Spleen (tissue), 11 donors: ENCODE measurements at regions not wholly inside any gene's neighbourhood (a gene's known extent, or its start where the extent isn't known, plus 50 kb on each side); places are given as distances from the start of the nearest gene placed in this dataset.

Experiments used
- DNase-seq: peaks from one replicate; pipeline ENCODE4 v3.0.0-alpha.2; 2020
- H3K27ac ChIP-seq, 8 donors: fragments of 200-600 bp; sonication (generic) in 7 of 8; 1 replicate in 4 of 8; 2 replicates in 4 of 8; pipeline versions ENCODE4 v1.5.0 to v1.8.0; 2016 to 2021; ENCODE audit warnings: inconsistent platforms in 4 of 8, mild to moderate bottlenecking in 4 of 8, moderate library complexity in 1 of 8
- H3K27me3 ChIP-seq, 7 donors: fragments of 200-600 bp; sonication (generic) in 6 of 7; replicated peaks in 1 of 7; 1 replicate in 4 of 7; 2 replicates in 3 of 7; pipeline versions ENCODE4 v1.5.0 to v1.8.0; 2016 to 2021; ENCODE audit warnings: inconsistent platforms in 3 of 7, mild to moderate bottlenecking in 1 of 7
- H3K36me3 ChIP-seq, 6 donors: fragments of 200-600 bp; sonication (generic) in 5 of 6; 1 replicate in 4 of 6; 2 replicates in 2 of 6; pipeline versions ENCODE4 v1.5.0 to v1.8.0; 2016 to 2021; ENCODE audit warnings: inconsistent platforms in 2 of 6
- H3K4me1 ChIP-seq, 6 donors: fragments of 200-600 bp; sonication (generic) in 5 of 6; 1 replicate in 3 of 6; 2 replicates in 3 of 6; pipeline versions ENCODE4 v1.5.0 to v1.8.0; 2016 to 2021; ENCODE audit warnings: inconsistent platforms in 3 of 6
- H3K4me3 ChIP-seq, 8 donors: fragments of 200-600 bp; sonication (generic) in 7 of 8; 1 replicate in 4 of 8; 2 replicates in 4 of 8; pipeline versions ENCODE4 v1.5.0 to v1.8.0; 2016 to 2021; ENCODE audit warnings: inconsistent platforms in 4 of 8, mild to moderate bottlenecking in 4 of 8, moderate library complexity in 2 of 8
- H3K9me3 ChIP-seq, 8 donors: fragments of 200-600 bp; sonication (generic) in 7 of 8; 1 replicate in 4 of 8; 2 replicates in 4 of 8; pipeline versions ENCODE4 v1.5.0 to v1.8.0; 2016 to 2021; ENCODE audit warnings: inconsistent platforms in 4 of 8
- POLR2A ChIP-seq, 3 donors: fragments of 450-650 bp; IDR thresholded peaks; one replicate each; pipeline ENCODE4 v1.5.1; 2017; ENCODE audit warnings: antibody characterized with exemption in 3 of 3, mild to moderate bottlenecking in 1 of 3
- POLR2AphosphoS5 ChIP-seq, 3 donors: sonication (generic); formaldehyde crosslinking; IDR thresholded peaks; one replicate each; pipeline ENCODE4 v1.5.1; 2017; ENCODE audit warnings: antibody characterized with exemption in 3 of 3
- WGBS, 5 donors: extraction: QIAGEN DNeasy Blood & Tissue Kit in 3 of 5; methylation state at CpG; one replicate each; pipeline versions ENCODE4 v1.1.5 to v1.1.7; 2013 to 2018; 5-methylcytosine and 5-hydroxymethylcytosine counted together
- intact Hi-C: fragments of 100-400 bp; cut with DNase I; formaldehyde crosslinking; loops from one replicate; pipeline ENCODE4 v1.15.0; 2023; ENCODE audit warnings: low total_unique reads
- TF ChIP-seq, protein P1 (sequence below), 11 experiments: fragments of 200-600 bp in 7 of 11; fragments of 450-650 bp in 4 of 11; sonication (generic) in 4 of 11; IDR thresholded peaks in 8 of 11; conservative IDR thresholded peaks in 3 of 11; 1 replicate in 7 of 11; 2 replicates in 4 of 11; pipeline versions ENCODE4 v1.4.0 to v1.8.0; 2016 to 2021; ENCODE audit warnings: antibody characterized with exemption in 11 of 11, inconsistent platforms in 4 of 11, mild to moderate bottlenecking in 1 of 11
- donor health status: healthy with polysubstance abuse.
- donor health status: DM: no; HTN: no; CAD: no; lungs with moderate emphysema.
- donor health status: DM: no; HTN: no; CAD: no.
- donor health status: Bipolar disorder and iron deficiency.
- donor health status: healthy.
- donor health status: DM: no; HTN: no; CAD: no.
- donor health status: DM: yes; HTN: yes; CAD: no.

DNA sequence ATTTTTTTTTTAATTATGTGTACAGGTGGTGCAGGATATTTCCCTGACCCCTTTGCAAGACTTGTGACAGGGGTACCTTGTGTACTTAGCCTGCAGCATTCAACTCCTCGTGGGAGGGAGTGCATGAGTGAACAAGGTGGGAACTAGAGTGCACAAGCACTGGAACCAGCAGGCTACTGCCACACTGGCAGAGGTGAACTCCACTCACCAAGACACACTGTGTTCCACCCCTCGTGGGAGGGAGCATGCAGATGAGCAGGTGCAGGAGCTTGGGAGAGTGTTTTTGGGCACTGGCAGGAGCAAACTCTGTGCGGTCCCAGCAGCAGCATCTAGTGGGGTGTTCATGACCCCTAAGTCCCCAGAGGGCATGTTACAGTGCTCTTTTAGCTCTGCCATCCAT lies 282.7 kb upstream of the PLET1 start:
- intact Hi-C loops, result no loop called here
- 60 to 85% (median 71%) methylated on average over 3 of the region's 3 CpGs for WGBS, 5 donors
- no peak for DNase-seq
- Histone ChIP-seq H3K4me3 (no peak overlapping the region), H3K27me3 (no peaks in the 10 kb centered on the region), H3K4me1 (no peaks in the 10 kb centered on the region), H3K9me3 (no peaks in the 10 kb centered on the region), H3K36me3 (no peaks in the 10 kb centered on the region), H3K27ac (no peak overlapping the region)
- TF ChIP-seq POLR2AphosphoS5 (IDR thresholded peaks at IDR 0.05), result no peak
- TF ChIP-seq POLR2A (IDR thresholded peaks at IDR 0.05), result no peak
- TF ChIP-seq, protein P1, sequence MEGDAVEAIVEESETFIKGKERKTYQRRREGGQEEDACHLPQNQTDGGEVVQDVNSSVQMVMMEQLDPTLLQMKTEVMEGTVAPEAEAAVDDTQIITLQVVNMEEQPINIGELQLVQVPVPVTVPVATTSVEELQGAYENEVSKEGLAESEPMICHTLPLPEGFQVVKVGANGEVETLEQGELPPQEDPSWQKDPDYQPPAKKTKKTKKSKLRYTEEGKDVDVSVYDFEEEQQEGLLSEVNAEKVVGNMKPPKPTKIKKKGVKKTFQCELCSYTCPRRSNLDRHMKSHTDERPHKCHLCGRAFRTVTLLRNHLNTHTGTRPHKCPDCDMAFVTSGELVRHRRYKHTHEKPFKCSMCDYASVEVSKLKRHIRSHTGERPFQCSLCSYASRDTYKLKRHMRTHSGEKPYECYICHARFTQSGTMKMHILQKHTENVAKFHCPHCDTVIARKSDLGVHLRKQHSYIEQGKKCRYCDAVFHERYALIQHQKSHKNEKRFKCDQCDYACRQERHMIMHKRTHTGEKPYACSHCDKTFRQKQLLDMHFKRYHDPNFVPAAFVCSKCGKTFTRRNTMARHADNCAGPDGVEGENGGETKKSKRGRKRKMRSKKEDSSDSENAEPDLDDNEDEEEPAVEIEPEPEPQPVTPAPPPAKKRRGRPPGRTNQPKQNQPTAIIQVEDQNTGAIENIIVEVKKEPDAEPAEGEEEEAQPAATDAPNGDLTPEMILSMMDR (IDR thresholded peaks at IDR 0.05 in 8 of 11, conservative IDR thresholded peaks at IDR 0.05 in 3 of 11), result no peak

DNA sequence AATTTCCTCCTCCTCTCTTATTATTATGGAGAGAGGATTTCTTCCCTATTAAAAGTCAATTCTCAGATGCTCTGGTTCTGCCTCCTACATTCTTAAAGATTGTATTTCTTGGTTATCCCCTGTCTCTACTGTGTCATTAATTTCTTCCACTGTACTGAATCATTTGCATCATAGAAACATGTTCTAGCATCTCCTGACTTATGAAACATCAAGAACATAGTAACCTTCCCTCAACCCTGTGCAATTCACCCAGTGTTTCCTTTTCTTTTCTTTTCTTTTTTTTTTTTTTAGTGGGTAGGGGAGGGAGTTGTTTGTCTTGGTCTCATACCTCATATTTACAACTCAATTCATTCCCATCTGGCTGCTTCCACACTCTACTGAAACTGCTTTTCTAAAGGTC lies 288.0 kb upstream of the PLET1 start:
- H3K36me3 ChIP-seq, result no peaks in the 10 kb centered on the region
- H3K27me3 ChIP-seq, result peaks cover 0 to 3% (median 0%) of the 10 kb centered on the region in 7 donors
- no peak for DNase-seq
- H3K4me3 ChIP-seq, result no peak overlapping the region
- no peak overlapping the region for H3K27ac ChIP-seq
- H3K4me1 ChIP-seq, result no peaks in the 10 kb centered on the region
- intact Hi-C loops, result no loop called here
- TF ChIP-seq POLR2AphosphoS5 (IDR thresholded peaks at IDR 0.05), result no peak
- no peaks in the 10 kb centered on the region for H3K9me3 ChIP-seq

DNA sequence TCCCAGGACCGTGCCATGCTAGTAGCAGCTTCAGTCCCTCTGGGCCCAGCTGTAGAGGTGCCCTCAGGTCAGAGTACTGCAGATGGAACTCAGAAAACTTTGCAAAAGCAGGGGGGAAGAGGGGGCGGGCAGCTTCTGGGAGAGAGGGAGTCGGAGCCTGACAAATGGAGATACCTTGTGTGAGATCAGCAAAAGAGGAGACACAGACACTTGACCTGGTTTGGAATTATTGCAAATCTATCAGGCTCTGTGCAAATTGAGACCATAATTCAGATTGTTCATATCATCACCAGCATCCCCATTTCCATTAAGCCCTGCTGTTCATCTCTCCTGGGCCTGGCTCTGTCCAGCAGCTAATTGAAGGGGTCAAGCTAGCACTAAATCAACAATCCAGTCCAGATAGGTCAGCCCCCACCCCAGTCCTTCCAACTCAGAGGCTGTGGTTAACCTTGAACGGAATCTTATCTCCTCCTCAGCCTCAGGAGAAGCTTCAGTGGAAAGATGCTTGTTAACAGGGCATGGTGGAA lies 292.6 kb upstream of the PLET1 start:
- TF ChIP-seq POLR2A (IDR thresholded peaks at IDR 0.05) (no peak), POLR2AphosphoS5 (IDR thresholded peaks at IDR 0.05) (no peak)
- TF ChIP-seq, protein P1 (IDR thresholded peaks at IDR 0.05 in 8 of 11, conservative IDR thresholded peaks at IDR 0.05 in 3 of 11), result no peak
- Histone ChIP-seq H3K36me3 (no peaks in the 10 kb centered on the region), H3K27me3 (peaks cover 0 to 3% (median 0%) of the 10 kb centered on the region in 7 donors), H3K9me3 (no peaks in the 10 kb centered on the region), H3K4me3 (no peak overlapping the region), H3K27ac (no peak overlapping the region), H3K4me1 (no peaks in the 10 kb centered on the region)
- intact Hi-C loops, result loop anchor here (10.0 kb wide), 1 partner anchor 268 kb away; no protein-coding TSS in a partner anchor
- whole genome bisulfite sequencing, 5 donors, result 70 to 81% (median 72%) methylated on average over 4 of the region's 4 CpGs
- DNase-seq, result no peak

DNA sequence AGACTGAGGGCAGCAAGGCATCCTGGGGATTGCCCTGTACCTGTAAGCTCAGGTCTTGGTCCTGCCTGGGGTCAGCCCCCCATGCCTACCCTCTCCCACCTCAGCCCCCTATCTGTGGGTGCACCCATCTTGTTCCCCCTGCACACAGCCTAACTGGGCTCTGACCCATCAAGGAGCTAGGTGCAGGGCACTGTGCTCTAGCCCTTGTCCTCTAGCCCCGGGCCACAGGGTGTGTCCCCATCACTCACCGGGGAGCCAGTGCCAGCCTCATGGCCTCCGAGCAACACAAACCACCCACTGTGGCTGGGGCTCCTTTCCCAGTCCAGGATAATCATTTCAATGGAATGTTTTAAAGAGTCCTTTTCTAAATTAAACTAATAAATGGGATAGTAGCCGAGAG lies 293.9 kb upstream of the PLET1 start:
- Histone ChIP-seq H3K9me3 (no peaks in the 10 kb centered on the region), H3K36me3 (no peaks in the 10 kb centered on the region), H3K4me3 (no peak overlapping the region), H3K27me3 (no peaks in the 10 kb centered on the region), H3K4me1 (no peaks in the 10 kb centered on the region), H3K27ac (no peak overlapping the region)
- 71 to 92% (median 81%) methylated on average over 4 of the region's 4 CpGs for WGBS, 5 donors
- intact Hi-C loops, result loop anchor here (10.0 kb wide), 1 partner anchor 270 kb away; no protein-coding TSS in a partner anchor
- TF ChIP-seq, protein P1 (IDR thresholded peaks at IDR 0.05 in 8 of 11, conservative IDR thresholded peaks at IDR 0.05 in 3 of 11), result no peak
- TF ChIP-seq POLR2AphosphoS5 (IDR thresholded peaks at IDR 0.05) (no peak), POLR2A (IDR thresholded peaks at IDR 0.05) (no peak)
- no peak for DNase-seq
